Memory B cell (primary cell): ENCODE measurements at regions not wholly inside any gene's neighbourhood (a gene's known extent, or its start where the extent isn't known, plus 50 kb on each side); places are given as distances from the start of the nearest gene placed in this dataset.

Experiments used
- ATAC-seq: fragments of 150-1000 bp; cut with Tn5 transposase; 2 replicates; pipeline ENCODE4 v1.10.0; 2021; ENCODE audit warnings: low read depth, mild to moderate bottlenecking, moderate library complexity
- DNase-seq, 2 donors: peaks; one replicate each; pipeline ENCODE4 v3.0.0; 2022; ENCODE audit warnings: low spot score in 2 of 2
- H3K27ac Mint-ChIP-seq: one replicate; pipeline ENCODE4 v1.8.0; 2022; ENCODE audit warnings: mild to moderate bottlenecking, moderate library complexity, mixed read lengths
- H3K27me3 Mint-ChIP-seq: one replicate; pipeline ENCODE4 v1.8.0; 2022; ENCODE audit warnings: mixed read lengths
- H3K36me3 Mint-ChIP-seq: one replicate; pipeline ENCODE4 v1.8.0; 2022; ENCODE audit warnings: mild to moderate bottlenecking, mixed read lengths
- H3K4me1 Mint-ChIP-seq: one replicate; pipeline ENCODE4 v1.8.0; 2022; ENCODE audit warnings: mixed read lengths
- H3K4me3 Mint-ChIP-seq: one replicate; pipeline ENCODE4 v1.8.0; 2022; ENCODE audit warnings: mild to moderate bottlenecking, moderate library complexity, mixed read lengths
- H3K9me3 Mint-ChIP-seq: one replicate; pipeline ENCODE4 v1.8.0; 2022; ENCODE audit warnings: mixed read lengths

GRCh38 chr7:113486548-113486947 lies 368.2 kb upstream of the SMIM30 start:
- no peak for DNase-seq
- Mint-ChIP-seq H3K9me3 (peaks cover 1% of the 10 kb centered on the region), H3K27me3 (no peaks in the 10 kb centered on the region), H3K27ac (no peak overlapping the region), H3K36me3 (no peaks in the 10 kb centered on the region), H3K4me3 (no peak overlapping the region), H3K4me1 (no peaks in the 10 kb centered on the region)
- ATAC-seq = no peak

GRCh38 chr7:113483657-113484056 lies 365.3 kb upstream of the SMIM30 start:
- Mint-ChIP-seq H3K4me3 (no peak overlapping the region), H3K27ac (no peak overlapping the region), H3K36me3 (no peaks in the 10 kb centered on the region), H3K27me3 (no peaks in the 10 kb centered on the region), H3K9me3 (peaks cover 1% of the 10 kb centered on the region), H3K4me1 (no peaks in the 10 kb centered on the region)
- DNase-seq (no peak), ATAC-seq (no peak)

GRCh38 chr7:113480537-113480936 lies 362.2 kb upstream of the SMIM30 start:
- Mint-ChIP-seq H3K4me3 (no peak overlapping the region), H3K27me3 (no peaks in the 10 kb centered on the region), H3K27ac (no peak overlapping the region), H3K4me1 (no peaks in the 10 kb centered on the region), H3K36me3 (no peaks in the 10 kb centered on the region), H3K9me3 (no peaks in the 10 kb centered on the region)
- no peak for ATAC-seq
- DNase-seq = no peak

- no peak overlapping the region for H3K4me3 Mint-ChIP-seq
- no peaks in the 10 kb centered on the region for H3K4me1 Mint-ChIP-seq
- DNase-seq = no peak
Measured at GRCh38 chr7:113464096-113464855, 345.9 kb upstream of the SMIM30 start.

GRCh38 chr7:113460067-113460466 lies 341.7 kb upstream of the SMIM30 start:
- Mint-ChIP-seq H3K4me3 (no peak overlapping the region), H3K27me3 (no peaks in the 10 kb centered on the region), H3K27ac (no peak overlapping the region), H3K9me3 (peaks cover 2% of the 10 kb centered on the region), H3K4me1 (no peaks in the 10 kb centered on the region), H3K36me3 (no peaks in the 10 kb centered on the region)
- DNase-seq (no peak), ATAC-seq (no peak)

More at GRCh38 chr7:113464096-113464855, 345.9 kb upstream of the SMIM30 start:
- H3K27ac Mint-ChIP-seq = no peak overlapping the region
- peaks cover 4% of the 10 kb centered on the region for H3K9me3 Mint-ChIP-seq
- no peaks in the 10 kb centered on the region for H3K27me3 Mint-ChIP-seq
- H3K36me3 Mint-ChIP-seq = no peaks in the 10 kb centered on the region
- ATAC-seq = no peak

GRCh38 chr7:113456533-113456932 lies 338.2 kb upstream of the SMIM30 start:
- H3K27me3 Mint-ChIP-seq = no peaks in the 10 kb centered on the region
- no peaks in the 10 kb centered on the region for H3K36me3 Mint-ChIP-seq
- ATAC-seq (no peak), DNase-seq (no peak)
- no peak overlapping the region for H3K4me3 Mint-ChIP-seq
- no peak overlapping the region for H3K27ac Mint-ChIP-seq
- H3K9me3 Mint-ChIP-seq = no peaks in the 10 kb centered on the region
- no peaks in the 10 kb centered on the region for H3K4me1 Mint-ChIP-seq

GRCh38 chr7:113454597-113455169 lies 336.3 kb upstream of the SMIM30 start:
- ATAC-seq (no peak), DNase-seq (no peak)
- H3K36me3 Mint-ChIP-seq = no peaks in the 10 kb centered on the region
- no peaks in the 10 kb centered on the region for H3K27me3 Mint-ChIP-seq
- no peak overlapping the region for H3K27ac Mint-ChIP-seq
- H3K4me1 Mint-ChIP-seq = no peaks in the 10 kb centered on the region
- H3K4me3 Mint-ChIP-seq = no peak overlapping the region
- no peaks in the 10 kb centered on the region for H3K9me3 Mint-ChIP-seq

GRCh38 chr7:113452245-113452644 lies 333.9 kb upstream of the SMIM30 start:
- no peak overlapping the region for H3K27ac Mint-ChIP-seq
- no peaks in the 10 kb centered on the region for H3K36me3 Mint-ChIP-seq
- no peaks in the 10 kb centered on the region for H3K27me3 Mint-ChIP-seq
- no peaks in the 10 kb centered on the region for H3K4me1 Mint-ChIP-seq
- DNase-seq (no peak), ATAC-seq (no peak)
- no peak overlapping the region for H3K4me3 Mint-ChIP-seq
- no peaks in the 10 kb centered on the region for H3K9me3 Mint-ChIP-seq

- DNase-seq = no peak
- H3K4me3 Mint-ChIP-seq = no peak overlapping the region
- peaks cover 2% of the 10 kb centered on the region for H3K27me3 Mint-ChIP-seq
- ATAC-seq = no peak
- no peak overlapping the region for H3K27ac Mint-ChIP-seq
- H3K4me1 Mint-ChIP-seq = no peaks in the 10 kb centered on the region
- H3K9me3 Mint-ChIP-seq = no peaks in the 10 kb centered on the region
- H3K36me3 Mint-ChIP-seq = no peaks in the 10 kb centered on the region
Measured at GRCh38 chr7:113446791-113447190, 328.4 kb upstream of the SMIM30 start.

GRCh38 chr7:113446391-113446790 lies 328.0 kb upstream of the SMIM30 start:
- ATAC-seq = no peak

GRCh38 chr7:113444261-113444660 lies 325.9 kb upstream of the SMIM30 start:
- Mint-ChIP-seq H3K9me3 (no peaks in the 10 kb centered on the region), H3K36me3 (no peaks in the 10 kb centered on the region), H3K4me3 (no peak overlapping the region), H3K4me1 (no peaks in the 10 kb centered on the region), H3K27me3 (peaks cover 2% of the 10 kb centered on the region), H3K27ac (no peak overlapping the region)
- DNase-seq (no peak), ATAC-seq (no peak)

More at GRCh38 chr7:113446391-113446790, 328.0 kb upstream of the SMIM30 start:
- Mint-ChIP-seq H3K27me3 (peaks cover 2% of the 10 kb centered on the region), H3K36me3 (no peaks in the 10 kb centered on the region), H3K4me3 (no peak overlapping the region), H3K4me1 (no peaks in the 10 kb centered on the region), H3K27ac (no peak overlapping the region), H3K9me3 (no peaks in the 10 kb centered on the region)
- no peak for DNase-seq

GRCh38 chr7:113440173-113440572 lies 321.8 kb upstream of the SMIM30 start:
- ATAC-seq (no peak), DNase-seq (no peak)
- H3K4me1 Mint-ChIP-seq = no peaks in the 10 kb centered on the region
- H3K27me3 Mint-ChIP-seq = peaks cover 2% of the 10 kb centered on the region
- H3K27ac Mint-ChIP-seq = no peak overlapping the region
- H3K4me3 Mint-ChIP-seq = no peak overlapping the region
- H3K36me3 Mint-ChIP-seq = no peaks in the 10 kb centered on the region
- peaks cover 3% of the 10 kb centered on the region for H3K9me3 Mint-ChIP-seq

GRCh38 chr7:113431406-113431805 lies 313.1 kb upstream of the SMIM30 start:
- no peak for ATAC-seq
- Mint-ChIP-seq H3K4me3 (no peak overlapping the region), H3K36me3 (no peaks in the 10 kb centered on the region), H3K4me1 (no peaks in the 10 kb centered on the region), H3K9me3 (no peaks in the 10 kb centered on the region), H3K27ac (no peak overlapping the region), H3K27me3 (no peaks in the 10 kb centered on the region)
- DNase-seq = no peak

GRCh38 chr7:113424185-113424817 lies 305.9 kb upstream of the SMIM30 start:
- Mint-ChIP-seq H3K36me3 (no peaks in the 10 kb centered on the region), H3K27me3 (no peaks in the 10 kb centered on the region), H3K4me3 (no peak overlapping the region), H3K9me3 (no peaks in the 10 kb centered on the region), H3K4me1 (peaks cover 3% of the 10 kb centered on the region), H3K27ac (no peak overlapping the region)
- no peak for ATAC-seq
- no peak for DNase-seq
